ENCODE measurements at regions not wholly inside any gene's neighbourhood (a gene's known extent, or its start where the extent isn't known, plus 50 kb on each side); places are given as distances from the start of the nearest gene placed in this dataset.

- TF ChIP-seq CTCF (IDR thresholded peaks at IDR 0.05) (no peak), EZH2 (IDR thresholded peaks at IDR 0.05; ENCODE audit: borderline replicate concordance, insufficient read depth, low read depth, low read length, poor library complexity, severe bottlenecking) (no peak)
Observed at GRCh38 chr11:62022211-62022610, 54.8 kb upstream of the FTH1 start.

Measured in B cell (primary cell).